ENCODE measurements at regions not wholly inside any gene's neighbourhood (a gene's known extent, or its start where the extent isn't known, plus 50 kb on each side); places are given as distances from the start of the nearest gene placed in this dataset.
"Not testable (repeated sequence)": the region's sequence is repeated elsewhere in the genome, so short reads cannot be mapped to it uniquely, and the experiment has no call there.

GRCh38 chr6:134446896-134447295 lies 129.0 kb upstream of the SGK1 start:
- no peak for DNase-seq

- peak; percentile 6 for DNase-seq
Observed at GRCh38 chr6:134446218-134446848, 128.4 kb upstream of the SGK1 start.

- DNase-seq: no peak
Observed at GRCh38 chr6:134443009-134443408, 125.1 kb upstream of the SGK1 start.

GRCh38 chr6:134442073-134442472 lies 124.2 kb upstream of the SGK1 start:
- DNase-seq: no peak

- no peak for DNase-seq
Observed at GRCh38 chr6:134438837-134439236, 120.9 kb upstream of the SGK1 start.

- no peak for DNase-seq
Observed at GRCh38 chr6:134437376-134437775, 119.5 kb upstream of the SGK1 start.

GRCh38 chr6:134436950-134437349 lies 119.0 kb upstream of the SGK1 start:
- DNase-seq: no peak

GRCh38 chr6:134436281-134436815 lies 118.4 kb upstream of the SGK1 start:
- DNase-seq: no peak

GRCh38 chr6:134435814-134436280 lies 117.9 kb upstream of the SGK1 start:
- no peak for DNase-seq

GRCh38 chr6:134434019-134434942 lies 116.4 kb upstream of the SGK1 start:
- DNase-seq: no peak

- no peak for DNase-seq
Observed at GRCh38 chr6:134432036-134432435, 114.1 kb upstream of the SGK1 start.

GRCh38 chr6:134431421-134431859 lies 113.5 kb upstream of the SGK1 start:
- DNase-seq: no peak

GRCh38 chr6:134429861-134430380 lies 112.0 kb upstream of the SGK1 start:
- DNase-seq: no peak

- DNase-seq: no peak
Observed at GRCh38 chr6:134427721-134428120, 109.8 kb upstream of the SGK1 start.

- DNase-seq: no peak
Observed at GRCh38 chr6:134426623-134427022, 108.7 kb upstream of the SGK1 start.

- DNase-seq: not testable (repeated sequence)
Observed at GRCh38 chr6:134425917-134426316, 108.0 kb upstream of the SGK1 start.

GRCh38 chr6:134425513-134425912 lies 107.6 kb upstream of the SGK1 start:
- no peak for DNase-seq

- DNase-seq: no peak
Observed at GRCh38 chr6:134424798-134425170, 106.9 kb upstream of the SGK1 start.

- DNase-seq: no peak
Observed at GRCh38 chr6:134424165-134424797, 106.4 kb upstream of the SGK1 start.

GRCh38 chr6:134422426-134423231 lies 104.7 kb upstream of the SGK1 start:
- no peak for DNase-seq

GRCh38 chr6:134421501-134421900 lies 103.6 kb upstream of the SGK1 start:
- no peak for DNase-seq

- DNase-seq: no peak
Observed at GRCh38 chr6:134420614-134421181, 102.8 kb upstream of the SGK1 start.

All from hematopoietic multipotent progenitor cell treated with erythropoietin and hydrocortisone succinate and interleukin-3 and kit ligand, for 6 days (in vitro differentiated cells).